ENCODE measurements at regions not wholly inside any gene's neighbourhood (a gene's known extent, or its start where the extent isn't known, plus 50 kb on each side); places are given as distances from the start of the nearest gene placed in this dataset.

DNA sequence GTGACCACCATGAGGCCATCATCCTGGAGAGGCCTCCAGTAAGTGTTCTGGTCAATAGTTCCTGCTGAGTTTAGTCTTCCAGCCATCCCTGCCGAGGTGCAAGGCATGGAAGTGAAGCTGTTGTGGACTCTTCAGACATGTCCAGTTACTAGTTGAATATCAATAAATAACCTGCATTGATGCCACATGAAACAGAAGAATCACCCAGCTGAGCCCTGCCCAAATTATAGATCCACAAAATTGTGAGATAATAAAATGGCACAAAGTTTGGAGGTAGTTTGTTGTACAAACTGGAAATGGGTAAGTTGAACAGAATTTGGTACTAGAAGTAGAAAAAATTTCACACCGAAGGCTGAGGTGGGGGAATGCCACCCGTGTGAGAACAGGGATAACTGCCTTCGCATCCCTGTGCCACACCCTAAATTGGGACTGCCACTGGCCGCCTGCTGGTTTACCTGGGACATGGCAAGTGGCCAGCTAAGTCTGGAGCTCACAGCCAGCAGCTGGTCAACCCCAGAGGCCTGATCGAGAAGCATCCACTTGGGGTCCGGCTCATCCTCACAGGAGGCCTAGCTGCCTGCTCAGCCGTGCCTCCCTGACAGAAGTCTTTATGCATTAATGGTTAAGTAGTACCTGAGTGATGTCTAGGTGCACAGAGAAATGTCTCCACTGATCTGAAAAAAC lies 184.5 kb downstream of the SPRY1 start:
- no peaks in the 10 kb centered on the region for H3K27me3 Mint-ChIP-seq
- H3K27ac Mint-ChIP-seq, result no peak overlapping the region
- TF ChIP-seq CTCF (conservative IDR thresholded peaks at IDR 0.05), result no peak
- peaks cover 3% of the 10 kb centered on the region for H3K36me3 Mint-ChIP-seq
- H3K4me1 Mint-ChIP-seq (ENCODE audit: unreplicated experiment), result peaks cover 4% of the 10 kb centered on the region
- peaks cover 4% of the 10 kb centered on the region for H3K9me3 Mint-ChIP-seq
- no peak overlapping the region for H3K4me3 Mint-ChIP-seq
- no peak for DNase-seq (ENCODE audit: extremely low spot score, unreplicated experiment)

DNA sequence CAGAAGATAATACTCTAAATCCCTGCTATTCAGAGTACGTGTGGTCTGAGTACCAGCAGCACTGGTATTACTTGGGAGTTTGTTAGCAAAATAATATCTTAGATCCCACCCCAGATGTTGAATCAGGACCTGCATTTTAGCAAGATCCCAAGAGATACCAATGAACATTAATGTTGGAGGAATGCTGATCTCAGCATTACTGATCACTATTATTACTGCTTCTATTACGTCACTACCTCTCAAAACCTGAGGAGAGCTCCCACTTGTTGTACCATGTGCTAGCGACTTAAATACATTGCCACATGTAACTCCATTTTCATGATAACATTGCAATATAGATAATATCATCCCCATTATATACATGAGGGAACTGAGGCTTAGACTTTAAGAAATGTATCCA lies 185.2 kb downstream of the SPRY1 start:
- no peak for TF ChIP-seq CTCF (conservative IDR thresholded peaks at IDR 0.05)
- H3K27me3 Mint-ChIP-seq, result no peaks in the 10 kb centered on the region

DNA sequence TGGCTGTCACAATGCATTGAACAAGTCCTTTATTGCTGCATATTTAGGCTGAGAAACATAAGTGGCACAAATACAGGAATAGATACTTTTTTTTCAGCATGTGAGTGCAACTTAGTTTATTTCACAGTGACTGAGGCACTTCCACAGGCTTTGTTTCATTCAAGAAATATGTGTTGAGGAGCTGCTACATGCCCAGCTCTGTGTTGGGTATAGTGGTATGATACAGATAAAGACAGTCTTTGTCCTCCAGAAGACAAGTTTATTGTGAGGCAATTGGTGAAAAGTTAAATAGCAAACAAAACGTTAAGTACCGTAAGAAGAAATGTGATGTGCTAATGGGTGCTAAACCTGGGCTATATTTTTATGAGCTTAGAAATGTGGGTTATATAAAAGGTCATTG lies 186.4 kb downstream of the SPRY1 start:
- Mint-ChIP-seq H3K27me3 (no peaks in the 10 kb centered on the region), H3K36me3 (peaks cover 3% of the 10 kb centered on the region), H3K4me3 (no peak overlapping the region), H3K4me1 (ENCODE audit: unreplicated experiment) (peaks cover 15% of the 10 kb centered on the region), H3K27ac (no peak overlapping the region), H3K9me3 (peaks cover 4% of the 10 kb centered on the region)
- no peak for TF ChIP-seq CTCF (conservative IDR thresholded peaks at IDR 0.05)
- DNase-seq (ENCODE audit: extremely low spot score, unreplicated experiment), result no peak

More for the DNA sequence above, 185.2 kb downstream of the SPRY1 start:
- H3K27ac Mint-ChIP-seq, result no peak overlapping the region
- H3K9me3 Mint-ChIP-seq, result peaks cover 4% of the 10 kb centered on the region
- no peak overlapping the region for H3K4me3 Mint-ChIP-seq
- DNase-seq (ENCODE audit: extremely low spot score, unreplicated experiment), result no peak
- peaks cover 3% of the 10 kb centered on the region for H3K36me3 Mint-ChIP-seq
- H3K4me1 Mint-ChIP-seq (ENCODE audit: unreplicated experiment), result peaks cover 6% of the 10 kb centered on the region

DNA sequence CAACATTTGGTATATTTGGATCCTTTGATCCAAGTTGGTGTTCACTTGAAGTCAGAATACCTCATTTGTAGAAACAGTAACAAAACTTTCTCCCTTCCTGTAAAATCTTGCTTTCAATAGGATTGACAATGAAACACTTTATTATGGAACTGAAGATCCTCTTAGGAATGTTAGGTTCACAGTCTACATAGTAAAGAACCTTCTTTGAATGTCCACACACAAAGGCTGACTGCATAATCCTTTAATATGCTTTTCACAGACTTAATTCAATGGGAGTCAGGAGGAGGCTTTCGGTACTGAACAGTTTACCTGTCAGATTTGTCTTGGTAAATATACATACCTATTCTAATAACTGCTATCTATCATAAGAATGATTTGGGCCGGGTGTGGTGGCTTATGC lies 188.5 kb downstream of the SPRY1 start:
- TF ChIP-seq CTCF (conservative IDR thresholded peaks at IDR 0.05), result no peak
- peaks cover 4% of the 10 kb centered on the region for H3K9me3 Mint-ChIP-seq
- H3K4me3 Mint-ChIP-seq, result no peak overlapping the region
- no peak overlapping the region for H3K27ac Mint-ChIP-seq
- DNase-seq (ENCODE audit: extremely low spot score, unreplicated experiment), result no peak
- no peaks in the 10 kb centered on the region for H3K27me3 Mint-ChIP-seq
- peaks cover 33% of the 10 kb centered on the region for H3K4me1 Mint-ChIP-seq (ENCODE audit: unreplicated experiment)
- H3K36me3 Mint-ChIP-seq, result peaks cover 3% of the 10 kb centered on the region

DNA sequence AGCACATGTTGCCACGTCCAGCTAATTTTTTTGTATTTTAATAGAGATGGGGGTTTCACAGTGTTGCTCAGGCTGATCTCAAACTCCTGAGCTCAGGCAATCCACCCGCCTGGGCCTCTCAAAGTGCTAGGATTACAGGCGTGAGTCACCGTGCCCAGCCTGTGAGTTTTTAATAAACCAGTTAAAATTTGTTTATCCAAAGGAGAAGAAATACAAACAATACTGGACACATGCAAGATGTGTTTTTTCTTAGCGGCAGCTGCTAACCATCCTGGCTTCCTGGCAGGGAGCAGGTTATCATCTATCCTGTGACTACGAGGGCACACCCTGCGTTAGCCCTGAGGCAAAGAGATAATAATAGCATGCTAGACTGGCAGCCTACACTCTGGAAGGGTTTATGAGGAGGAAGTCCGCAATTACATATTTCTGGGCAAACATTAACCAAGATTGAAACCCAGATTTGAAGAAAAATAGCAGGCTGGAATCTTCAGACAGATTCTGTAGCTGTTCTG lies 191.4 kb downstream of the SPRY1 start:
- Mint-ChIP-seq H3K36me3 (no peaks in the 10 kb centered on the region), H3K4me3 (no peak overlapping the region), H3K4me1 (ENCODE audit: unreplicated experiment) (peaks cover 34% of the 10 kb centered on the region), H3K27ac (peak overlapping the region; percentile 65), H3K9me3 (peaks cover 3% of the 10 kb centered on the region), H3K27me3 (no peaks in the 10 kb centered on the region)
- TF ChIP-seq CTCF (conservative IDR thresholded peaks at IDR 0.05), result no peak
- no peak for DNase-seq (ENCODE audit: extremely low spot score, unreplicated experiment)
